ENCODE measurements at regions not wholly inside any gene's neighbourhood (a gene's known extent, or its start where the extent isn't known, plus 50 kb on each side); places are given as distances from the start of the nearest gene placed in this dataset.

- TF ChIP-seq, protein P1, sequence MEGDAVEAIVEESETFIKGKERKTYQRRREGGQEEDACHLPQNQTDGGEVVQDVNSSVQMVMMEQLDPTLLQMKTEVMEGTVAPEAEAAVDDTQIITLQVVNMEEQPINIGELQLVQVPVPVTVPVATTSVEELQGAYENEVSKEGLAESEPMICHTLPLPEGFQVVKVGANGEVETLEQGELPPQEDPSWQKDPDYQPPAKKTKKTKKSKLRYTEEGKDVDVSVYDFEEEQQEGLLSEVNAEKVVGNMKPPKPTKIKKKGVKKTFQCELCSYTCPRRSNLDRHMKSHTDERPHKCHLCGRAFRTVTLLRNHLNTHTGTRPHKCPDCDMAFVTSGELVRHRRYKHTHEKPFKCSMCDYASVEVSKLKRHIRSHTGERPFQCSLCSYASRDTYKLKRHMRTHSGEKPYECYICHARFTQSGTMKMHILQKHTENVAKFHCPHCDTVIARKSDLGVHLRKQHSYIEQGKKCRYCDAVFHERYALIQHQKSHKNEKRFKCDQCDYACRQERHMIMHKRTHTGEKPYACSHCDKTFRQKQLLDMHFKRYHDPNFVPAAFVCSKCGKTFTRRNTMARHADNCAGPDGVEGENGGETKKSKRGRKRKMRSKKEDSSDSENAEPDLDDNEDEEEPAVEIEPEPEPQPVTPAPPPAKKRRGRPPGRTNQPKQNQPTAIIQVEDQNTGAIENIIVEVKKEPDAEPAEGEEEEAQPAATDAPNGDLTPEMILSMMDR (IDR thresholded peaks at IDR 0.05; ENCODE audit: borderline replicate concordance, insufficient read depth, low read depth, low read length): no peak
- H3K4me3 ChIP-seq (ENCODE audit: low read depth, low read length): no peak overlapping the region
These were observed 1007.1 kb upstream of the ACO1 start for GRCh38 chr9:31377358-31377757.

- TF ChIP-seq, protein P1 (IDR thresholded peaks at IDR 0.05; ENCODE audit: borderline replicate concordance, insufficient read depth, low read depth, low read length): no peak
- H3K4me3 ChIP-seq (ENCODE audit: low read depth, low read length): no peak overlapping the region
These were observed 995.8 kb upstream of the ACO1 start for GRCh38 chr9:31388660-31389059.

GRCh38 chr9:31389075-31389474 is 995.4 kb upstream of the ACO1 start:
- H3K4me3 ChIP-seq (ENCODE audit: low read depth, low read length): no peak overlapping the region
- TF ChIP-seq, protein P1 (IDR thresholded peaks at IDR 0.05; ENCODE audit: borderline replicate concordance, insufficient read depth, low read depth, low read length): no peak

DNA sequence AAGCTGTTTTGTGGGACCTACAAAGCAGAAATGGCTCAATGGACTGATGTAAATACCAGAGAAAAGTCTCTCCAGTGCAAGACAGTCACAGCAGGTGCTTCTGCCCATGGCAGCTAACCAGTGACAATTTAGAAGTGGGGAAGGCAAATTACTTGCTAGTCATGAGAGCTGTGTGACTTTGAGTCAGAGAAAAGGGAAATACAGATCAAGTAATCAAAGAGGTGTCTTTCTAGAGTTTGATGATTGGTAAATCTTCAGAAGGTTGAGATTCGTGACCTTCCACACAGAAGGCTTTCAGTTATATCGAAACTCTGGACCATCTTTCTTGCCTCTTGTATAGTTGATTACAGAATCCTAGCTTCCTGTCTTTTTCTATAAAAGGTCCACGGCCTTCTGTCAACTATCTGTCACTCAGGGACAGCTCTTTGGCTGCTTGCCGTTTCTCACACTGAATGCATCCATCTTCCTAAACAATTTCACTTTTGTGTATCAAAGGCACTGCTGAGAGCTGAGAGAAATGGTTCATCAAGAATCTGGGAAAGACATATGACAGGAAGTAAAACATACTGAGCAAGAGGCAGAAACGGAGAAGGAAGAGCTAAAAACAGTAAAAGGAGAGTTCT is 993.9 kb upstream of the ACO1 start:
- TF ChIP-seq, protein P1 (IDR thresholded peaks at IDR 0.05; ENCODE audit: borderline replicate concordance, insufficient read depth, low read depth, low read length): no peak
- no peak overlapping the region for H3K4me3 ChIP-seq (ENCODE audit: low read depth, low read length)

DNA sequence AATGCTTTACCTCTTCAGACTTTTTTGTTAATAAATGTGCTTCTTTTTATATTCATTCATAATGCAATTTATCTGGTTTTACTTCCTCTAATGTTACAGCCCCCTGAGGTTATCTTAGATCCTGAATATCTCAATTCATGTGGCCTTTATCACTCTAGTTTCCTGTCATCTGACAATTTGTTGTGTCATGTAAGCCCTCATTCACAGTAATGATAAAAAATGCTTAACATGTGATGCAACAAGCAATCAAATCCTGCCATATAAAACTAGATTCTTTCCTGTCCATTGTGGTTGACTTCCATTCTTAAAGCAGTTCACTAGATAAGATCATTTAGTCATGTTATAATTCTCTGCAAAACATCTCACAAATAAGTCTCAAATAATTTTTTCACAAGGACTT is 991.2 kb upstream of the ACO1 start:
- H3K4me3 ChIP-seq (ENCODE audit: low read depth, low read length): no peak overlapping the region

DNA sequence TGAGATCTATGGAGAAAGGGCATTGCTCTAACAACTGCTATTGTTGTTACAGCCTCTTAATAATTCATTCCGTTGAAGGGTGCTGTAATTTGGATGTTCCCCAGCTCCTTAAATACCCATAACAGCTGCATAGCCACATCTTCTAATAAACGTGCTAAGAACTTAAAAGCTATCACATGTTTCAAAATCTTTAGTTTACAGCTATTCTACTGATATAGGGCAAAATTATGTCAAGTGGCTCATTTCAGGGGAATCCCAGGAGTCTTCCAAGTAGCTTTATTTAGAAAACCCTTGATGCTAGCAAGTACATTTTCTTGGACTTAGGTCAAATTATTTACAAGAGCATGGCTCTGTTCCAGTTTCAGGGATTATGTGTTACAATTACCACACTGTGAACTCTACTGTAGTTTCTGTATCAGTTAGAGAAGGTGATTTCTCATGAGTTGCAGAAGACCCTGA is 990.4 kb upstream of the ACO1 start:
- H3K4me3 ChIP-seq (ENCODE audit: low read depth, low read length): no peak overlapping the region
- TF ChIP-seq, protein P1 (IDR thresholded peaks at IDR 0.05; ENCODE audit: borderline replicate concordance, insufficient read depth, low read depth, low read length): no peak

More for the DNA sequence above, 991.2 kb upstream of the ACO1 start:
- TF ChIP-seq, protein P1 (IDR thresholded peaks at IDR 0.05; ENCODE audit: borderline replicate concordance, insufficient read depth, low read depth, low read length): no peak

- H3K4me3 ChIP-seq (ENCODE audit: low read depth, low read length): no peak overlapping the region
- TF ChIP-seq, protein P1 (IDR thresholded peaks at IDR 0.05; ENCODE audit: borderline replicate concordance, insufficient read depth, low read depth, low read length): no peak
These were observed 972.4 kb upstream of the ACO1 start for GRCh38 chr9:31412081-31412480.

Measured in GM12875 (cell line).